RWPE2 (cell line): ENCODE measurements at regions not wholly inside any gene's neighbourhood (a gene's known extent, or its start where the extent isn't known, plus 50 kb on each side); places are given as distances from the start of the nearest gene placed in this dataset.

ENCODE experiments used
- ATAC-seq: fragments of 200-7000 bp; cut with Tn5 transposase; 3 replicates; pipeline ENCODE4 v1.9.1; 2021; ENCODE audit warnings: low read depth
- DNase-seq: peaks from one replicate; pipeline ENCODE4 v3.0.0-alpha.2; 2020; ENCODE audit warnings: low spot score
- H3K27ac ChIP-seq: fragments of 450-650 bp; 2 replicates; pipeline ENCODE4 v1.5.1; 2017; ENCODE audit warnings: mild to moderate bottlenecking; ENCODE audit not compliant: poor library complexity, severe bottlenecking
- H3K27me3 ChIP-seq: fragments of 250-450 bp; sonication (Bioruptor Pico); 2 replicates; pipeline ENCODE4 v1.5.1; 2021; ENCODE audit warnings: mild to moderate bottlenecking, moderate library complexity; ENCODE audit not compliant: insufficient read depth, poor library complexity, severe bottlenecking
- H3K36me3 ChIP-seq: fragments of 250-450 bp; sonication (Bioruptor Pico); 2 replicates; pipeline ENCODE4 v1.5.1; 2020; ENCODE audit warnings: low read depth, mild to moderate bottlenecking, moderate library complexity
- H3K4me1 ChIP-seq: fragments of 250-450 bp; sonication (Bioruptor Pico); 2 replicates; pipeline ENCODE4 v1.5.1; 2021; ENCODE audit warnings: mild to moderate bottlenecking, moderate library complexity; ENCODE audit not compliant: insufficient read depth, poor library complexity, severe bottlenecking
- H3K4me3 ChIP-seq: fragments of 250-450 bp; sonication (Bioruptor Pico); 2 replicates; pipeline ENCODE4 v1.5.1; 2021; ENCODE audit warnings: mild to moderate bottlenecking, moderate library complexity; ENCODE audit not compliant: severe bottlenecking
- H3K9me3 ChIP-seq: fragments of 250-450 bp; sonication (Bioruptor Pico); 2 replicates; pipeline ENCODE4 v1.5.1; 2021; ENCODE audit warnings: mild to moderate bottlenecking, moderate library complexity; ENCODE audit not compliant: severe bottlenecking
- CTCF ChIP-seq: fragments of 450-650 bp; IDR thresholded peaks from one replicate; pipeline ENCODE4 v1.5.1; 2017; ENCODE audit warnings: mild to moderate bottlenecking, moderate library complexity; ENCODE audit not compliant: poor library complexity, severe bottlenecking

- Histone ChIP-seq H3K9me3 (no peaks in the 10 kb centered on the region), H3K36me3 (no peaks in the 10 kb centered on the region), H3K4me3 (no peak overlapping the region), H3K27ac (no peak overlapping the region), H3K27me3 (no peaks in the 10 kb centered on the region), H3K4me1 (no peaks in the 10 kb centered on the region)
- DNase-seq (no peak), ATAC-seq (peak; percentile 69; the same call in 2 of the 3 replicates)
- no peak for TF ChIP-seq CTCF
Measured at GRCh38 chr4:97394653-97395052, 748.6 kb downstream of the STPG2 start.

GRCh38 chr4:97396097-97396496 is 747.2 kb downstream of the STPG2 start:
- no peaks in the 10 kb centered on the region for H3K9me3 ChIP-seq
- H3K4me1 ChIP-seq, result no peaks in the 10 kb centered on the region
- no peak overlapping the region for H3K4me3 ChIP-seq
- ATAC-seq (no peak), DNase-seq (no peak)
- no peak overlapping the region for H3K27ac ChIP-seq
- no peaks in the 10 kb centered on the region for H3K27me3 ChIP-seq
- no peak for TF ChIP-seq CTCF
- no peaks in the 10 kb centered on the region for H3K36me3 ChIP-seq

- H3K4me1 ChIP-seq, result no peaks in the 10 kb centered on the region
- H3K4me3 ChIP-seq, result no peak overlapping the region
- no peak for DNase-seq
- H3K27ac ChIP-seq, result no peak overlapping the region
- H3K36me3 ChIP-seq, result no peaks in the 10 kb centered on the region
- no peaks in the 10 kb centered on the region for H3K9me3 ChIP-seq
- no peaks in the 10 kb centered on the region for H3K27me3 ChIP-seq
- ATAC-seq, result no peak
- no peak for TF ChIP-seq CTCF
Measured at GRCh38 chr4:97396605-97397004, 746.7 kb downstream of the STPG2 start.

- ATAC-seq (no peak), DNase-seq (no peak)
Measured at GRCh38 chr4:97404876-97405523, 738.3 kb downstream of the STPG2 start.

More at GRCh38 chr4:97404876-97405523, 738.3 kb downstream of the STPG2 start:
- Histone ChIP-seq H3K27ac (no peak overlapping the region), H3K4me3 (no peak overlapping the region), H3K9me3 (no peaks in the 10 kb centered on the region), H3K4me1 (no peaks in the 10 kb centered on the region), H3K36me3 (no peaks in the 10 kb centered on the region), H3K27me3 (no peaks in the 10 kb centered on the region)
- no peak for TF ChIP-seq CTCF
